ENCODE measurements at regions not wholly inside any gene's neighbourhood (a gene's known extent, or its start where the extent isn't known, plus 50 kb on each side); places are given as distances from the start of the nearest gene placed in this dataset.

GRCh38 chr18:6600667-6601167, 128.8 kb upstream of the ARHGAP28 start:
- no peak for DNase-seq (ENCODE audit: low spot score)
- TF ChIP-seq, protein P1, sequence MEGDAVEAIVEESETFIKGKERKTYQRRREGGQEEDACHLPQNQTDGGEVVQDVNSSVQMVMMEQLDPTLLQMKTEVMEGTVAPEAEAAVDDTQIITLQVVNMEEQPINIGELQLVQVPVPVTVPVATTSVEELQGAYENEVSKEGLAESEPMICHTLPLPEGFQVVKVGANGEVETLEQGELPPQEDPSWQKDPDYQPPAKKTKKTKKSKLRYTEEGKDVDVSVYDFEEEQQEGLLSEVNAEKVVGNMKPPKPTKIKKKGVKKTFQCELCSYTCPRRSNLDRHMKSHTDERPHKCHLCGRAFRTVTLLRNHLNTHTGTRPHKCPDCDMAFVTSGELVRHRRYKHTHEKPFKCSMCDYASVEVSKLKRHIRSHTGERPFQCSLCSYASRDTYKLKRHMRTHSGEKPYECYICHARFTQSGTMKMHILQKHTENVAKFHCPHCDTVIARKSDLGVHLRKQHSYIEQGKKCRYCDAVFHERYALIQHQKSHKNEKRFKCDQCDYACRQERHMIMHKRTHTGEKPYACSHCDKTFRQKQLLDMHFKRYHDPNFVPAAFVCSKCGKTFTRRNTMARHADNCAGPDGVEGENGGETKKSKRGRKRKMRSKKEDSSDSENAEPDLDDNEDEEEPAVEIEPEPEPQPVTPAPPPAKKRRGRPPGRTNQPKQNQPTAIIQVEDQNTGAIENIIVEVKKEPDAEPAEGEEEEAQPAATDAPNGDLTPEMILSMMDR (IDR thresholded peaks at IDR 0.05; ENCODE audit: extremely low read depth, missing control alignments) = no peak

- DNase-seq (ENCODE audit: low spot score) = no peak
- TF ChIP-seq, protein P1 (IDR thresholded peaks at IDR 0.05; ENCODE audit: extremely low read depth, missing control alignments) = no peak
These were observed 128.3 kb upstream of the ARHGAP28 start for GRCh38 chr18:6601241-6601640.

DNA sequence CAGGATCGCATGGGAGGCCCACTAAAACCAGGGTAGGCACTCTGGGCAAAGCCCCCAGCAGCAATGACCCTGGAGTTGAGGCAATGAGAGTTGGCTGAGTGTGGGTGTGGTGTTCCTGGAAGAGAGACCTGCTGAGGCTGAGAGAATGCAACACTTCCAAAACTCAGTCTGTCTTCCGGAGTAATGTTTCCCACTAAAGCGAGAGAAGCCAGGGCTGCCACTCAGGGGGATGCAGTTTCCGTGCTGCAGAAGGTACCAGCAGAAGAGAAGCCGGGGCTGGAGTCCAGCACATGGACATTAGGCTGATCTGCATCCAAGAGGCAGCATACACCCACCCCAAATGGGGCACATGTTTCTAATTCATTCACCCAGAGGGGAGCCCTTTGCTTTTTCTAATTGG, 127.2 kb upstream of the ARHGAP28 start:
- DNase-seq (ENCODE audit: low spot score) = no peak
- TF ChIP-seq, protein P1 (IDR thresholded peaks at IDR 0.05; ENCODE audit: extremely low read depth, missing control alignments) = no peak

- no peak for DNase-seq (ENCODE audit: low spot score)
- TF ChIP-seq, protein P1 (IDR thresholded peaks at IDR 0.05; ENCODE audit: extremely low read depth, missing control alignments) = no peak
These were observed 125.0 kb upstream of the ARHGAP28 start for GRCh38 chr18:6604573-6604941.

DNA sequence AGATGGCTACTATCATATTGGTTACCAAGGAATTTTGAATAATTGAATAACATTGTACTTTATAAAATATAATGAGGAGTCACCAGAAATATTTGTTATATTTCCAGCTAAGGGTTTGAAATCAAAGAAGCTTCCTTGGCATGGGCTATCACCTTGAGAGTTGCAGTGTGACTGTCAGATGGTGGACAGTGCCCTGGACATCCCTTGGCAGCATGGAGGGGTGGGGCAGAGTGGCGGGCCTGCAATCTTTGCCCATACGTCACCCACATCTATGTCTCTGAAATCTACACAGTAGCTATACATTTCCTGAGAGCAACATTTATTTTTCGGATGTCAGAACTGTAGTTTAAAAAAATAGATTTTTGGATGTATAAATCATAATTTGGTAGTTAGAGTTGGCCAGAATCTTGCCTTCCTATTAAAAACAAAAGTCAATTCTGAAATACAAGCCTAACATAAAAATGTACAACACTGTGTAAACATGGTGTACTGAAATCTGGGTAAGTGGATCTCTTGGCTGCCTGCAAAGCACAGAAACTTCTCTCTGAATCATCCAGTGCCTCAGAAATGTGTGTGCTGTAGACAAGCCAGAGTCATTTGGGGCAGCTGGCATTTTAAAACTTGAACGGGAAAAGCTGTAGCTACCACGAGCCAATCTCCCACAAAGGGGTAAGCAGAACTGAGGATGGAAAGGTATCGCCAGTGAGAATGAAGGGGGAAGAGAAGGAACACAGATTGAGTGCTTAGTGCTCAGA, 124.2 kb upstream of the ARHGAP28 start:
- DNase-seq (ENCODE audit: low spot score) = no peak
- TF ChIP-seq, protein P1 (IDR thresholded peaks at IDR 0.05; ENCODE audit: extremely low read depth, missing control alignments) = no peak

- TF ChIP-seq, protein P1 (IDR thresholded peaks at IDR 0.05; ENCODE audit: extremely low read depth, missing control alignments) = no peak
These were observed 123.0 kb upstream of the ARHGAP28 start for GRCh38 chr18:6606411-6607085.

GRCh38 chr18:6607343-6607742, 122.2 kb upstream of the ARHGAP28 start:
- DNase-seq (ENCODE audit: low spot score) = no peak
- TF ChIP-seq, protein P1 (IDR thresholded peaks at IDR 0.05; ENCODE audit: extremely low read depth, missing control alignments) = no peak

More at GRCh38 chr18:6606411-6607085, 123.0 kb upstream of the ARHGAP28 start:
- DNase-seq (ENCODE audit: low spot score) = no peak

Measured in GM20000 (cell line).